Uterus (tissue), 2 donors: ENCODE measurements at regions not wholly inside any gene's neighbourhood (a gene's known extent, or its start where the extent isn't known, plus 50 kb on each side); places are given as distances from the start of the nearest gene placed in this dataset.

Experiments
- CTCF ChIP-seq, 4 experiments: fragments of 200-600 bp in 2 of 4; fragments of 450-650 bp in 2 of 4; sonication (generic) in 2 of 4; IDR thresholded peaks; one replicate each; pipeline ENCODE4 v1.5.1; 2016 to 2019; ENCODE audit warnings: antibody characterized with exemption in 4 of 4, mild to moderate bottlenecking in 2 of 4, moderate library complexity in 1 of 4
- POLR2A ChIP-seq, 2 donors: fragments of 450-650 bp; IDR thresholded peaks; one replicate each; pipeline ENCODE4 v1.6.1; 2016; ENCODE audit warnings: antibody characterized with exemption in 2 of 2, mild to moderate bottlenecking in 1 of 2, moderate library complexity in 1 of 2

- TF ChIP-seq CTCF (IDR thresholded peaks at IDR 0.05) (no peak), POLR2A (IDR thresholded peaks at IDR 0.05) (no peak)
These were observed 1806.1 kb upstream of the MIR17HG start for GRCh38 chr13:89541091-89542030.
